ENCODE measurements at regions not wholly inside any gene's neighbourhood (a gene's known extent, or its start where the extent isn't known, plus 50 kb on each side); places are given as distances from the start of the nearest gene placed in this dataset.

GRCh38 chr11:71190551-71190950 lies 61.8 kb downstream of the SHANK2 start:
- no peak for TF ChIP-seq POLR2A (IDR thresholded peaks at IDR 0.05)
- no peak for TF ChIP-seq CTCF (IDR thresholded peaks at IDR 0.05)
